HG03103 (cell line): ENCODE measurements at regions not wholly inside any gene's neighbourhood (a gene's known extent, or its start where the extent isn't known, plus 50 kb on each side); places are given as distances from the start of the nearest gene placed in this dataset.

Experiments used
- ATAC-seq: cut with Tn5 transposase; IDR thresholded peaks from one replicate; pipeline ENCODE4 v1.9.1; 2021; ENCODE audit warnings: low read depth; ENCODE audit not compliant: unreplicated experiment

DNA sequence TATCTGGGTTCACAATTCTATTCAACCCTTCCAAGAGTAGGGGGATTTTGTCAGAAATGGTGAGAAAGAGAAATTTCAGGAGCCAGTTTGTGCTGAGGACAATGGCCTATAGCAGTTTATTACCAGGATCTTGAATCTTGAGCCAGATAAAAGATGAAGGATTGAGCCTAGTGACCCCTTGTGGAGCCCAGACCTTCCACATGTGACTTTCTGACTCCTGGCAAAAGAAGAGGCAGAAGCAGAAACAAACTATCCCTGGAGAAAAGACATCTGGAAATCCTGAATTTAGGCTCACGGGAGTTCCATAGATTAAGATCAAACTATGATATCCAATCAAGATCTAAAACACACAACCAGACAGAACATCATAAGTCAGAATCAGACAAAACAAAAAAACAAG lies 60.9 kb upstream of the CHRM2 start:
- ATAC-seq = no peak

- no peak for ATAC-seq
Measured at GRCh38 chr7:136803028-136803427, 65.4 kb upstream of the CHRM2 start.

DNA sequence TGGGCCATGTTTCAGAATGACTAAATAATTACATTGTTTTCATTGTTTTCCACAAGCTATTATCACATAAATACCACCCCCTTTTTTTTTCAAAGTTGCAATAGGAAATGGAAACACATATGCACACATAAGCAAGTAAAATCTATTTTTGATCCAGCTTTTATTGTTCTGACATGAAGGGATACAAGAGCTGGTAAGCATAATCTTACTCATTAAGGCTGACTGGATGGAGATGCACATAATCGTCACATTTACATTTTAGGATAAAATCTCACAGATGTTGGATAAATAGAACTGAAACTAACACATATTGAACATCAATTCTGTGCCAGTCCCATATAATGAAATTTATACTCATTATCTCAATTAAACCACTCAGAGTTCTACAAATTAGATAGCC lies 84.5 kb upstream of the CHRM2 start:
- no peak for ATAC-seq

- ATAC-seq = no peak
Measured at GRCh38 chr7:136741941-136742340, 126.5 kb upstream of the CHRM2 start.

- no peak for ATAC-seq
Measured at GRCh38 chr7:136728945-136729344, 139.5 kb upstream of the CHRM2 start.

DNA sequence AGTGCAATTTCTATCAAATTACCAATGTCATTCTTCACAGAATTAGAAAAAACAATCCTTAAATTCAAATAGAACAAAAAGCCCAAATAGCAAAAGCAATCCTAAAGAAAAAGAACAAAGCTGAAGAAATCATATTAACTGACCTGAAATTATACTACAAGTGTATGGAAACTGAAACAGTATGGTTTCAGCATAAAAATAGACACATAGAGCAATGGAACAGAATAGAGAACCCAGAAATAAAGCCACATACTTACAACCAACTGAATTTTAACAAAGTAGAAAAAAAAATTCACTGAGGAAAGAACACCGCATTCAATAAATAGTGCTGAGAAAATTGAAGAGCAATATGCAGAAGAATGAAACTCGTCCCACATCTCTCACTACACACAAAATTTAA lies 142.0 kb upstream of the CHRM2 start:
- no peak for ATAC-seq

GRCh38 chr7:136717910-136718557 lies 150.4 kb upstream of the CHRM2 start:
- ATAC-seq = no peak

- ATAC-seq = no peak
Measured at GRCh38 chr7:136714062-136714461, 154.4 kb upstream of the CHRM2 start.

DNA sequence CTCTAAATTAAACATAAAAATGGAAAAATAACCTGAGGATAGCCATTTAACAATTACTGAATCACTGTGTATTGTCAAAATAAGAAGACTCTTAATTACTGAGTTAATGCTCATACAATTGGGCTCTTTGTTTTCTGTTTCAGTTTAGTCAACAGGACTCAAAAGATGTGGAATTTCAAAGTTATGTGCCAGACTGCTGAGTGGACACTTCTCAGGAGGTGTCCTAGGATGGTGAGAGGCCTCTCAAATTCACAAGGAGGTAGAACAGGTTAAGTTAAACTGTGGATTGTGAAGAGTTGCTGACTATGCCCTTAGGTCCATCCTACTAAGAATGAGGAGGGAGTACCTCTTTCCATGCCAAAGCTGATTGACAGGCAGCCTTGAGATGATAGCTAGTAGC lies 157.7 kb upstream of the CHRM2 start:
- ATAC-seq = no peak

- ATAC-seq = no peak
Measured at GRCh38 chr7:136709876-136710275, 158.6 kb upstream of the CHRM2 start.

GRCh38 chr7:136702913-136703312 lies 165.5 kb upstream of the CHRM2 start:
- ATAC-seq = no peak

DNA sequence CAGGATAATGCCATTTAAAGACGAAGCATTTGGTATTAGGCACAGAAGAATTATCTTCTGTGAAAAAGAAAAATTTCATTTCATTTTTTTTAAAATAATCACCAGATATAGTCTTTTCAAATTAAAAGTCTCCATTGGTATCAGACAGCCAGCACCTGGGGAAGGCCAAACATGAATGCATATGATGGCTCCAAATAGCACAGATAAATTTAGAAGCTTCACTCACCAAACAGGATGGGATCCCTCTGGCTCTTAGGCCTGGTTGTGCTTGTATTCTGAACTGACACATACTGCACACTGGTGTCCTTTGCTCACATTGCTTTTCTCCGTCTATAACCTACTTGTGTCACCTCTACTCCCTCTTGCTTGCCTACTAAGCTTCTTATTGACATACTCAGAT lies 169.5 kb upstream of the CHRM2 start:
- ATAC-seq = no peak

DNA sequence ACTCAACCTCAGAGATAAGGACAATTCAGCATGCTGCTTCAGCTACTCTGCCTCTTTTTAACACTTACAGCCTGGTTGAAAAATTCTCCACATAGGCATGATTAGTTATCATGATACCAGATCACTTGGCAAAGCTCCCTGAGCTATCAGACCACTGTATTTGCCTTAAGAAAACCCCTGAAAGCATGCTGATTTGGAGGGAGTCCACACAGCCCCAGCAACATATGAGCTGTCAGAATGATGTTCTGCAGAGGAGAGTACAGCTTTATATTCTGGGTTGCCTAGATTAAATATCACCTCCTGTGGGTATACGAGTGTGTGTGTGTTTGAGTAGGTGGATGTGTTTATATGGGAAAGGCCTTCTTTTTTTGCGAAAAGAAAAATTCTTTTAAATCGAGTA lies 170.2 kb upstream of the CHRM2 start:
- no peak for ATAC-seq

DNA sequence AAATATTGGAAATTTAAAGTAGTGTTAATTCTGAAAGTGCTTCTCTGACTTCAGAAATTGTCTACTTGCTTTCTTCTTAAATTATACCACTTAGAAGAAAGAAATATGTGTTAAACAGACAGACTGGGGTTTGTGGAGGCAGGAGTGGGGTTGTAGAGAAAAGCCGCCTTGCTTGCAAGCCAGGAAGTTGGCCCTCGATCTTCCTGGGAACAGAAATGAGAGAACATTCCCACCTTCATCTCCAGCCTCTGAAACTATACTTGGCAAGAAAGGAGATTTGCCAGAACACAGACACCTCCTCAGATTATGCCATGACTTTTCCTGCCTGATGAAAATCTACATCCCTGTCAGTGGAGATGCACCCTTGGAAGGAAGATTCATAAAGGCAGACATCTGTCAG lies 171.2 kb upstream of the CHRM2 start:
- ATAC-seq = no peak

- ATAC-seq = no peak
Measured at GRCh38 chr7:136693166-136694119, 175.0 kb upstream of the CHRM2 start.

GRCh38 chr7:136692221-136692620 lies 176.2 kb upstream of the CHRM2 start:
- ATAC-seq = no peak

- no peak for ATAC-seq
Measured at GRCh38 chr7:136688601-136689000, 179.9 kb upstream of the CHRM2 start.

DNA sequence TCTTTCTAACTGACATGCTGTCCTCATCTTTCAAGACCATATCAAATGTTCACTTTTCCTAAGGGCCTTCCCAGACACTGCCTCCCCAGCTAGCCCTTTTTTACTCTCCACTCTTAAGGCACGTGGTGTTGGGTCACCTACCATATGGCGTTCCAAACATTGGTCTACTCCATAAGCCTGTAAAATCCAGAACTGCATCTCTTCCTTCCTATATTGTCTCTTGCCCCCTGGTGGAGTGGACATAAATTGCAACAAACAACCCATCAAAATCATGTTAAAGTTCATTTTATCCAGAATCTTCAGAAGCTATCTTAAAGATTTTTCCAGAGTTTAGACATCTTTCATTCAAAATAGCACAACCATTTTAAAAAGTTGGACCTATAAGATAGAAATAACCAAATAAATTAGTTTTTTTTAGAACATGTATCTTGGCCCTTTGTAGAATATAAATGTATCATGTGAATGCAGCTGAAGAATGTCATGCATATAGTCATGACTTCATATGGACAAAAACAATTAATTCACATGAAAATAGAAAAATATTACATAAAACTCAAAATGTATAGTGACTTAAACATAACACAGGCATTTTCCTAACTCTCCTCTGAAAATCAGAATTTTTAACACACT lies 180.6 kb upstream of the CHRM2 start:
- ATAC-seq = no peak

GRCh38 chr7:136685501-136686173 lies 182.8 kb upstream of the CHRM2 start:
- no peak for ATAC-seq

DNA sequence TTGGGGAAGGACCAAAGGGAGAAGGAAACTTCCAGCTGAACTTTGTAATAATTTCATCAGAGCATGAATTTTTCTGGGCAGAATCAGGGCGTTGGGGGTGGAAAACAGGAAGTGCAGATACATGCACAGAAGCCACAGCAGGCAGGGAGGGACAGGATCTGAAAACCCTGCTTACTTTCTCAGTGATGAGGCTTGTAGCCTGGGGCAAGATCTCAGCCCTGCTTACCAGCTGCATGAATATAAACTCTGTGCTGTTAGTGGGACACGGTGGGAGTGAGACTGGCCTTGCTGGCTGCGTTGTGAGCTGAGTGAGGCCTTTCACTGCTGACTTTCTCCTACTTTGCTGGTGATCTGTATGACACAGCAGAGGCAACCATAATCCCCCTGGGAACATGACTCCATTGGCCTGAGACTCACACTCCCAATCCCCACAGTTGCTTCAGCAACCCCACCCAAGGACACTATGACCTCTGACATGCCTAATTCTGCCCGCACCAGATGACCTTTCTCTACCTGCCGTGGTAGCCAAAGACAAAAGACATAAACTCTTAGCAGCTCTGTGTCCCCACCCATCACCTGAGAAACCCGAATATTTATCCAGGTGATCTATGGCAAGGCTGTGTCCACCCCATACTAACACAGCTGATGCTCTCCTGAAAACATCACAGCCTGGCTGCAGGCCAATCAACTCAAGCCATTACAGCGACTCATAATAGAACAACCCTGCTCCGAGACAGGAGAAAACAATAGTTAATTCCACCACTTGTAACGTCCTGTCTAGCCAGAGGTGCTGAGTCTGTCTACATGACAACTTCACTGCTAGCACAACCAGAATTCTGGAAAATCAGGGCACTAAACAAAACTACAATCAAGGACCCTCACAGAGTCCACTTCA lies 190.7 kb upstream of the CHRM2 start:
- no peak for ATAC-seq
